ENCODE measurements at regions not wholly inside any gene's neighbourhood (a gene's known extent, or its start where the extent isn't known, plus 50 kb on each side); places are given as distances from the start of the nearest gene placed in this dataset.

DNA sequence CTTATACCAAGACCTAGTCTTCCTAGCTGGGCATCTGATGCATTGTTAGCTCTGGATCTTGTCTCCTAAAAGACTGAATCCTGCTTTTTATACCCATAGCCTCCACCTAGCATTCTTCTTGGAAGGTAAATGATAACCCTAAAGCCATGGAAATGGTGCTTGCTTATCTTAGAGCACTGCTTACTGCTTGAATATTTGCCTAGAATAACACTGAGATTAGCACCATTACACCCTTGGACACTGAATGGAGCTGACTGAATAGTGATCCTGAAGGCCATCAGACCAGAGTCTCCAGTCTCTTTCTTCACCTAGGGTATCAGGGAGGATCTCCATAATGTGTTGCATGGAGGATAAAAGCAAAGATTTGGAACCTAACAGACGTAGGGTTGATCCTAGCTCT is 50.3 kb upstream of the UGP2 start:
- TF ChIP-seq NFRKB (IDR thresholded peaks at IDR 0.05) (no peak), ARNT (IDR thresholded peaks at IDR 0.05) (no peak), ZNF384 (IDR thresholded peaks at IDR 0.05) (no peak), ELF4 (IDR thresholded peaks at IDR 0.05) (no peak), HDGF (IDR thresholded peaks at IDR 0.05; ENCODE audit: borderline replicate concordance) (no peak), L3MBTL2 (conservative IDR thresholded peaks at IDR 0.05) (no peak), SP1 (IDR thresholded peaks at IDR 0.05) (no peak), SUZ12 (IDR thresholded peaks at IDR 0.05) (no peak), TARDBP (IDR thresholded peaks at IDR 0.05) (no peak), LEF1 (IDR thresholded peaks at IDR 0.05; ENCODE audit: borderline replicate concordance) (no peak), CTBP1 (IDR thresholded peaks at IDR 0.05; ENCODE audit: borderline replicate concordance) (no peak), BHLHE40 (IDR thresholded peaks at IDR 0.05; ENCODE audit: borderline replicate concordance) (no peak), FOXM1 (IDR thresholded peaks at IDR 0.05; ENCODE audit: borderline replicate concordance) (no peak), FOXA1 (IDR thresholded peaks at IDR 0.05) (no peak), FOXK2 (IDR thresholded peaks at IDR 0.05) (no peak)
- DNase-seq (ENCODE audit: extremely low spot score), result no peak
- CTCF ChIA-PET, result no interaction called here
- POLR2A ChIA-PET, result no interaction called here
